BLaER1 treated with 17β-estradiol and CSF1 and Interleukin-3, amounts not matched to agents 10 nM and 100 nM (cell line): ENCODE measurements at regions not wholly inside any gene's neighbourhood (a gene's known extent, or its start where the extent isn't known, plus 50 kb on each side); places are given as distances from the start of the nearest gene placed in this dataset.
"Not testable (repeated sequence)": the region's sequence is repeated elsewhere in the genome, so short reads cannot be mapped to it uniquely, and the experiment has no call there.

Experiments
- H3K27ac ChIP-seq, 11 experiments: shearing (Covaris generic); formaldehyde crosslinking; 2 replicates each; pipeline ENCODE4 v1.8.1; 2022
- H3K27me3 ChIP-seq, 11 experiments: shearing (Covaris generic); formaldehyde crosslinking; 2 replicates each; pipeline ENCODE4 v1.8.1; 2022
- H3K36me3 ChIP-seq, 11 experiments: shearing (Covaris generic); formaldehyde crosslinking; 2 replicates each; pipeline ENCODE4 v1.8.1; 2022
- H3K4me1 ChIP-seq, 10 experiments: shearing (Covaris generic); formaldehyde crosslinking; 2 replicates each; pipeline ENCODE4 v1.8.1; 2022
- H3K4me2 ChIP-seq, 11 experiments: shearing (Covaris generic); formaldehyde crosslinking; 2 replicates each; pipeline ENCODE4 v1.8.1; 2022
- H3K4me3 ChIP-seq, 10 experiments: shearing (Covaris generic); formaldehyde crosslinking; 2 replicates each; pipeline ENCODE4 v1.8.1; 2022
- H3K9ac ChIP-seq, 11 experiments: shearing (Covaris generic); formaldehyde crosslinking; 2 replicates each; pipeline ENCODE4 v1.8.1; 2022
- H3K9me3 ChIP-seq, 11 experiments: shearing (Covaris generic); formaldehyde crosslinking; replicated peaks in 1 of 11; 2 replicates each; pipeline ENCODE4 v1.8.1; 2022
- H4K20me1 ChIP-seq, 11 experiments: shearing (Covaris generic); formaldehyde crosslinking; 2 replicates each; pipeline ENCODE4 v1.8.1; 2022
- Cebpa-rat ChIP-seq, 11 experiments: shearing (Covaris generic); IDR thresholded peaks; 2 replicates each; pipeline ENCODE4 v1.8.1; 2022

- no peak overlapping the region for H3K9ac ChIP-seq
- H3K4me2 ChIP-seq, result no peak overlapping the region
- H4K20me1 ChIP-seq, result no peaks in the 10 kb centered on the region
- H3K4me3 ChIP-seq, result no peak overlapping the region
- H3K4me1 ChIP-seq, result peaks cover under 1 to 27% (median 22%) of the 10 kb centered on the region in 10 experiments; a peak in 17 of 20 replicates
- 0 out of 22 replicates have a peak, but pooled peaks cover 0 to under 1% (median 0%) of the 10 kb centered on the region in 11 experiments for H3K9me3 ChIP-seq
- no peak overlapping the region for H3K27ac ChIP-seq
- no peak for TF ChIP-seq Cebpa-rat (IDR thresholded peaks at IDR 0.05)
- no peaks in the 10 kb centered on the region for H3K36me3 ChIP-seq
- no peaks in the 10 kb centered on the region for H3K27me3 ChIP-seq
Observed at GRCh38 chr14:90458536-90458935, 61.7 kb downstream of the CALM1 start.

- no peak overlapping the region for H3K4me2 ChIP-seq
- H3K27me3 ChIP-seq, result no peaks in the 10 kb centered on the region
- no peak overlapping the region for H3K4me3 ChIP-seq
- TF ChIP-seq Cebpa-rat (IDR thresholded peaks at IDR 0.05), result no peak
- H3K36me3 ChIP-seq, result no peaks in the 10 kb centered on the region
- no peak overlapping the region for H3K27ac ChIP-seq
- peaks cover 0 to 19% (median 13%) of the 10 kb centered on the region in 10 experiments; a peak in 14 of 20 replicates for H3K4me1 ChIP-seq
- no peak overlapping the region for H3K9ac ChIP-seq
- peaks cover 0 to 9% (median 0%) of the 10 kb centered on the region in 11 experiments; a peak in 1 of 22 replicates for H3K9me3 ChIP-seq
- no peaks in the 10 kb centered on the region for H4K20me1 ChIP-seq
Observed at GRCh38 chr14:90460136-90460535, 63.3 kb downstream of the CALM1 start.

- Histone ChIP-seq H4K20me1 (no peaks in the 10 kb centered on the region), H3K27ac (no peak overlapping the region), H3K36me3 (no peaks in the 10 kb centered on the region), H3K27me3 (no peaks in the 10 kb centered on the region), H3K4me3 (no peak overlapping the region), H3K9ac (no peak overlapping the region), H3K4me2 (no peak overlapping the region), H3K9me3 (peaks cover 0 to 9% (median 0%) of the 10 kb centered on the region in 11 experiments; a peak in 2 of 22 replicates), H3K4me1 (peaks cover 0 to 13% (median 11%) of the 10 kb centered on the region in 10 experiments; a peak in 13 of 20 replicates)
- TF ChIP-seq Cebpa-rat (IDR thresholded peaks at IDR 0.05), result no peak
Observed at GRCh38 chr14:90461425-90461824, 64.6 kb downstream of the CALM1 start.

- H3K4me2 ChIP-seq, result peak overlapping the region in 6 of 11 experiments; percentile 5 to 41 (median 16); a peak in 8 of 22 replicates
- no peak for TF ChIP-seq Cebpa-rat (IDR thresholded peaks at IDR 0.05)
- H3K27ac ChIP-seq, result no peak overlapping the region
- H3K27me3 ChIP-seq, result no peaks in the 10 kb centered on the region
- no peak overlapping the region for H3K9ac ChIP-seq
- no peaks in the 10 kb centered on the region for H4K20me1 ChIP-seq
- H3K9me3 ChIP-seq, result peaks cover 10 to 27% (median 18%) of the 10 kb centered on the region in 11 experiments; a peak in 21 of 22 replicates
- H3K4me3 ChIP-seq, result no peak overlapping the region
- H3K36me3 ChIP-seq, result no peaks in the 10 kb centered on the region
- H3K4me1 ChIP-seq, result peaks cover 0 to 9% (median 6%) of the 10 kb centered on the region in 10 experiments; a peak in 10 of 20 replicates
Observed at GRCh38 chr14:90464481-90464880, 67.7 kb downstream of the CALM1 start.

GRCh38 chr14:90467501-90467900 lies 70.7 kb downstream of the CALM1 start:
- no peak overlapping the region for H3K27ac ChIP-seq
- no peak for TF ChIP-seq Cebpa-rat (IDR thresholded peaks at IDR 0.05)
- no peaks in the 10 kb centered on the region for H3K27me3 ChIP-seq
- no peak overlapping the region for H3K4me2 ChIP-seq
- no peak overlapping the region for H3K4me3 ChIP-seq
- H3K9ac ChIP-seq, result no peak overlapping the region
- H3K9me3 ChIP-seq, result peaks cover 35 to 50% (median 41%) of the 10 kb centered on the region in 11 experiments
- H4K20me1 ChIP-seq, result no peaks in the 10 kb centered on the region
- H3K4me1 ChIP-seq, result peaks cover 0 to 9% (median 6%) of the 10 kb centered on the region in 10 experiments; a peak in 10 of 20 replicates
- H3K36me3 ChIP-seq, result peaks cover 0 to 8% (median 0%) of the 10 kb centered on the region in 11 experiments; a peak in 1 of 22 replicates

- H3K9me3 ChIP-seq, result peaks cover 54 to 65% (median 60%) of the 10 kb centered on the region in 11 experiments
- H3K4me2 ChIP-seq, H3K9ac ChIP-seq, H3K4me1 ChIP-seq, H3K27me3 ChIP-seq, H4K20me1 ChIP-seq, H3K4me3 ChIP-seq, H3K36me3 ChIP-seq, H3K27ac ChIP-seq: not testable (repeated sequence)
Observed at GRCh38 chr14:90469416-90469815, 72.6 kb downstream of the CALM1 start.

GRCh38 chr14:90472632-90473031 lies 75.8 kb downstream of the CALM1 start:
- no peaks in the 10 kb centered on the region for H3K4me1 ChIP-seq
- no peak overlapping the region for H3K27ac ChIP-seq
- H3K4me3 ChIP-seq, result no peak overlapping the region
- peaks cover 0 to 8% (median 0%) of the 10 kb centered on the region in 11 experiments; a peak in 2 of 22 replicates for H3K36me3 ChIP-seq
- no peak overlapping the region for H3K9ac ChIP-seq
- H4K20me1 ChIP-seq, result no peaks in the 10 kb centered on the region
- no peaks in the 10 kb centered on the region for H3K27me3 ChIP-seq
- H3K4me2 ChIP-seq, result no peak overlapping the region
- H3K9me3 ChIP-seq, result peaks cover 84 to 96% (median 89%) of the 10 kb centered on the region in 11 experiments
- no peak for TF ChIP-seq Cebpa-rat (IDR thresholded peaks at IDR 0.05)
